Ishikawa (cell line): ENCODE measurements at regions not wholly inside any gene's neighbourhood (a gene's known extent, or its start where the extent isn't known, plus 50 kb on each side); places are given as distances from the start of the nearest gene placed in this dataset.

ENCODE experiments used
- CEBPB ChIP-seq: IDR thresholded peaks from 2 replicates; pipeline ENCODE4 v1.6.1; 2012
- CREB1 ChIP-seq: IDR thresholded peaks from 2 replicates; pipeline ENCODE4 v1.6.1; 2012; ENCODE audit warnings: low read depth
- EGR1 ChIP-seq: IDR thresholded peaks from 2 replicates; pipeline ENCODE4 v1.6.1; 2012
- EP300 ChIP-seq: IDR thresholded peaks from 2 replicates; pipeline ENCODE4 v1.6.1; 2012; ENCODE audit warnings: borderline replicate concordance
- FOXM1 ChIP-seq: IDR thresholded peaks from 2 replicates; pipeline ENCODE4 v1.6.1; 2012; ENCODE audit warnings: low read depth, borderline replicate concordance
- NFIC ChIP-seq: IDR thresholded peaks from 2 replicates; pipeline ENCODE4 v1.6.1; 2012
- RAD21 ChIP-seq: IDR thresholded peaks from 2 replicates; pipeline ENCODE4 v1.6.1; 2012; ENCODE audit warnings: low read depth
- TAF1 ChIP-seq: IDR thresholded peaks from 2 replicates; pipeline ENCODE4 v1.6.1; 2012; ENCODE audit warnings: low read depth, mild to moderate bottlenecking
- TCF12 ChIP-seq: IDR thresholded peaks from 2 replicates; pipeline ENCODE4 v1.6.1; 2012; ENCODE audit warnings: low read depth
- TEAD4 ChIP-seq: IDR thresholded peaks from 2 replicates; pipeline ENCODE4 v1.6.1; 2012
- YY1 ChIP-seq: IDR thresholded peaks from 2 replicates; pipeline ENCODE4 v1.6.1; 2012; ENCODE audit warnings: low read depth
- ZBTB7A ChIP-seq: IDR thresholded peaks from 2 replicates; pipeline ENCODE4 v1.6.1; 2012; ENCODE audit warnings: low read depth
- TF ChIP-seq, protein P1 (sequence below): IDR thresholded peaks from 2 replicates; pipeline ENCODE4 v1.6.1; 2012
- TF ChIP-seq, protein P2 (sequence below): IDR thresholded peaks from 2 replicates; pipeline ENCODE4 v1.6.1; 2012; ENCODE audit warnings: low read depth, mild to moderate bottlenecking
- TF ChIP-seq, protein P3 (sequence below): IDR thresholded peaks from 2 replicates; pipeline ENCODE4 v1.6.1; 2012

DNA sequence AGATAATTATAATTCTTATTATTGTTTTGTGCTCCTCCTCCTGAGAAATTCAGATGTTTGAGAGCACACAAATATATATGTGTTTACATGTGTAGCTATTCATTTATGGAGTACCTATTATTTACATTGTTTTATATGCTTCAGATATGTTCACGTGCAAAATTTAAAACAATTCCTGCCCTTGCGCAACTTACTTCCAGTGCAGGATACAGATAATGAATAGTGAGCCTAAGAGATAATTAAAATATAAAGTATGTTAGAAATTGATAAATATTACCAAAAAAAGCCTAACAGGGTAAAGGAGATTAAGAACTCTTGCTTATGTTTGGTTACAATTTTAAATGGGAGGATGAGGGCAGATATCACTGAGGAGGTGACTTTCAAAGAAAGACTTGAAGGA is 81.7 kb upstream of the DPH6 start:
- TF ChIP-seq FOXM1 (no peak), TAF1 (no peak), EGR1 (no peak), CEBPB (0 out of 2 replicates have a peak, but pooled peaks have one; percentile 8), ZBTB7A (no peak), NFIC (no peak), RAD21 (no peak)
- TF ChIP-seq, protein P1, sequence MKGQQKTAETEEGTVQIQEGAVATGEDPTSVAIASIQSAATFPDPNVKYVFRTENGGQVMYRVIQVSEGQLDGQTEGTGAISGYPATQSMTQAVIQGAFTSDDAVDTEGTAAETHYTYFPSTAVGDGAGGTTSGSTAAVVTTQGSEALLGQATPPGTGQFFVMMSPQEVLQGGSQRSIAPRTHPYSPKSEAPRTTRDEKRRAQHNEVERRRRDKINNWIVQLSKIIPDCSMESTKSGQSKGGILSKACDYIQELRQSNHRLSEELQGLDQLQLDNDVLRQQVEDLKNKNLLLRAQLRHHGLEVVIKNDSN, result no peak

DNA sequence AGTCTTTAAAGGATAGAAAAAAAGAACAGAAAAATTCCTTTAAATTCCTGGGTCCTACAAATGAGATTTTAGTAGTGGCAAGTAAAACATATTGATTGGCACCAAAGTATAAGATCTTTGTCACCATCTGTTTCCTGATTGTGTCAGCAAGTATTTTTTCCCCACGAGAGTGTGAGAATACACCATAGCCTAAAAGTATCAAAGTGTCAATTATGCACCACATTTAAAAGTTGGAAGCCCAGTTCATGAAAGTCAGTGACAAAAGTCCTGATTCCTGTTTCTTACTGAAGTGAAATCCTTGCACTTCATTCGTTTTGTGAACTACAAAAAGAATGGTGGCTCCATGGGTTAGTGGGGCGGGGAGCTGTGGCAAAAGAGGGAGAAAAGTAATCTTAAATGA is 83.8 kb upstream of the DPH6 start:
- no peak for TF ChIP-seq NFIC
- TF ChIP-seq CREB1, result no peak
- TF ChIP-seq, protein P2, sequence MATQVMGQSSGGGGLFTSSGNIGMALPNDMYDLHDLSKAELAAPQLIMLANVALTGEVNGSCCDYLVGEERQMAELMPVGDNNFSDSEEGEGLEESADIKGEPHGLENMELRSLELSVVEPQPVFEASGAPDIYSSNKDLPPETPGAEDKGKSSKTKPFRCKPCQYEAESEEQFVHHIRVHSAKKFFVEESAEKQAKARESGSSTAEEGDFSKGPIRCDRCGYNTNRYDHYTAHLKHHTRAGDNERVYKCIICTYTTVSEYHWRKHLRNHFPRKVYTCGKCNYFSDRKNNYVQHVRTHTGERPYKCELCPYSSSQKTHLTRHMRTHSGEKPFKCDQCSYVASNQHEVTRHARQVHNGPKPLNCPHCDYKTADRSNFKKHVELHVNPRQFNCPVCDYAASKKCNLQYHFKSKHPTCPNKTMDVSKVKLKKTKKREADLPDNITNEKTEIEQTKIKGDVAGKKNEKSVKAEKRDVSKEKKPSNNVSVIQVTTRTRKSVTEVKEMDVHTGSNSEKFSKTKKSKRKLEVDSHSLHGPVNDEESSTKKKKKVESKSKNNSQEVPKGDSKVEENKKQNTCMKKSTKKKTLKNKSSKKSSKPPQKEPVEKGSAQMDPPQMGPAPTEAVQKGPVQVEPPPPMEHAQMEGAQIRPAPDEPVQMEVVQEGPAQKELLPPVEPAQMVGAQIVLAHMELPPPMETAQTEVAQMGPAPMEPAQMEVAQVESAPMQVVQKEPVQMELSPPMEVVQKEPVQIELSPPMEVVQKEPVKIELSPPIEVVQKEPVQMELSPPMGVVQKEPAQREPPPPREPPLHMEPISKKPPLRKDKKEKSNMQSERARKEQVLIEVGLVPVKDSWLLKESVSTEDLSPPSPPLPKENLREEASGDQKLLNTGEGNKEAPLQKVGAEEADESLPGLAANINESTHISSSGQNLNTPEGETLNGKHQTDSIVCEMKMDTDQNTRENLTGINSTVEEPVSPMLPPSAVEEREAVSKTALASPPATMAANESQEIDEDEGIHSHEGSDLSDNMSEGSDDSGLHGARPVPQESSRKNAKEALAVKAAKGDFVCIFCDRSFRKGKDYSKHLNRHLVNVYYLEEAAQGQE, result no peak
- no peak for TF ChIP-seq ZBTB7A
- TF ChIP-seq CEBPB, result no peak
- TF ChIP-seq TAF1, result no peak
- TF ChIP-seq EGR1, result no peak
- no peak for TF ChIP-seq TEAD4
- no peak for TF ChIP-seq FOXM1
- TF ChIP-seq EP300, result no peak
- TF ChIP-seq YY1, result no peak
- TF ChIP-seq, protein P1, result no peak

DNA sequence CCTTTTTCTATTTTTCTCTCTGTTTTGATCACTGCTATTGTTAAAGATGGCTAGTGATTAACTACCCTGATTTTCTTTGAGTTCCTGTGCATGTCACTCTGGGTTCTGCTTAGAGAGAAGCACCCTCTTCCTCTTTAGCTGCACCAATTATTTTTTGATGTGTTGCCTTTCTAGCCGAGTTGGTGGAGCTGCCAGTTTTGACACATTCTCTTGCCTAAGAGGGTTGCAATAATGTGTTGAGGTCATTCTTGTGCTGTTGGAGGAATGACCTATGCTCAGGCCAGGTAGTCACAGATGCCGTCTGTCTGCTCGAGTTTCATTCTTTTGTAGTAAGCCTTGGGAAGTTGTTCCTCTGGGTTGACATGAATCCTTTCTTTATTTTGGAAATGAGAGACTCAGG is 84.6 kb upstream of the DPH6 start:
- TF ChIP-seq TEAD4, result no peak
- TF ChIP-seq CEBPB, result peak; percentile 36; the same call in 1 of the 2 replicates

DNA sequence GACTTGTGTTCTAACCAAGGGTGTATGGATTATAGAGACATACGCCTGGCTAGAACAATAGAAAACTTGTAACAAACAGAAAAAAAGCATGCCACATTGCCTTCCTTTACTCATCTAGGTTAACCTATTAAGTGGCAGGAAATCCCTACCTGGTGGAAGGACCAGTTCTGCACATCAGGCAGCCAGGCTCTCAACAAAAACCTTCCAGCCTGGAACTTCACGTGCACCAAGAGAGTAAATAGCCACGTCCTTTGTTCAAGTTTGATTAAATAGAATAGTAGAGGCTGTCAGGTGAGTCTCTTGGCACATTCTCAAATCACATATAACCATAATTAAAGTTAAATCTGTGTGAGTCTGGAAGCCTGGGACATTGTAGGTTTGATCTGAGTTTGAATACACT is 85.0 kb upstream of the DPH6 start:
- no peak for TF ChIP-seq TAF1
- TF ChIP-seq CREB1, result no peak
- TF ChIP-seq CEBPB, result no peak
- no peak for TF ChIP-seq EGR1
- no peak for TF ChIP-seq TCF12
- no peak for TF ChIP-seq YY1
- no peak for TF ChIP-seq NFIC
- no peak for TF ChIP-seq EP300
- TF ChIP-seq, protein P1, result no peak
- TF ChIP-seq, protein P2, result no peak
- TF ChIP-seq, protein P3, sequence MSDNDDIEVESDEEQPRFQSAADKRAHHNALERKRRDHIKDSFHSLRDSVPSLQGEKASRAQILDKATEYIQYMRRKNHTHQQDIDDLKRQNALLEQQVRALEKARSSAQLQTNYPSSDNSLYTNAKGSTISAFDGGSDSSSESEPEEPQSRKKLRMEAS, result no peak
- no peak for TF ChIP-seq RAD21
- TF ChIP-seq FOXM1, result no peak
- TF ChIP-seq ZBTB7A, result no peak
- no peak for TF ChIP-seq TEAD4

DNA sequence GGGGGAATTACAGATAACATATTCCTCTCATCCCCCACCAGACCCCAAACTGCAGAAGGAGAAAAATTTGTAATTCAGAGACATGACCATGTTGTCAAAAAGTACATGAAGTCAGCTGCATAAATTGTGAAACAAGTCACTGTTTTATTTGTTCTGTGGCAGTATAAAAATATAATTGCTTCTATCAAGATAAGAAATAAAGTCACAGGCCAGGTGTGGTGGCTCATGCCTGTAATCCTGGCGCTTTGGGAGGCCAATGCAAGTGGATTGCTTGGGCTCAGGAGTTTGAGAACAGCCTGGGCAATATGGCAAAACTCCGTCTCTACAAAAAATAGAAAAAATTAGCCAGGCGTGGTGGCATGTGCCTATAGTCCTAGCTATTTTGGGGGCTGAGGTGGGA is 87.7 kb upstream of the DPH6 start:
- no peak for TF ChIP-seq ZBTB7A
- no peak for TF ChIP-seq FOXM1
- no peak for TF ChIP-seq EGR1
- TF ChIP-seq RAD21, result no peak
- TF ChIP-seq TEAD4, result no peak
- TF ChIP-seq EP300, result no peak
- no peak for TF ChIP-seq CEBPB
- TF ChIP-seq TCF12, result no peak
- TF ChIP-seq YY1, result no peak
- TF ChIP-seq CREB1, result no peak
- TF ChIP-seq NFIC, result no peak
- TF ChIP-seq, protein P2, result no peak
- no peak for TF ChIP-seq TAF1
- TF ChIP-seq, protein P1, result no peak
